Myocyte (in vitro differentiated cells): ENCODE measurements at regions not wholly inside any gene's neighbourhood (a gene's known extent, or its start where the extent isn't known, plus 50 kb on each side); places are given as distances from the start of the nearest gene placed in this dataset.
"Not testable (repeated sequence)": the region's sequence is repeated elsewhere in the genome, so short reads cannot be mapped to it uniquely, and the experiment has no call there.

ENCODE experiments used
- DNase-seq: peaks from one replicate; pipeline ENCODE4 v3.0.0-alpha.2; 2012; ENCODE audit warnings: low read depth

- no peak for DNase-seq
Observed at GRCh38 chr10:30171601-30172000, 112.2 kb upstream of the JCAD start.

DNA sequence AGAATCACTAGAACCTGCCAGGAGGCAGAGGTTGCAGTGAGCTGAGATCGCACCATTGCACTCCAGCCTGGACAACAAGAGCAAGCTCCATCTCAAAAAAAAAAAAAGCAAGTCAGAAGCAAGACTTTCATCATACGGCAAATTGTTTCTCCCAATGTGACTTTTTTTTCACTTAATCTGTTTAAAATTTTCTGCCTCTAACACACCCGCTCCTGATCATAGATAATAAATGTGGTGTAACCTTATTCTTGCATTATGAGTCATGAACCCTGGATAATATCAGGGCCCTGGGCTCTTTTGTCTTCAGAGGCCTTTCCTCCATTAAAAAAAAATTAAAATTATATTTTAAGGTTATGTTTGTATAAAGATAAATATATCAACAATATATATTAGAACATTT, 111.4 kb upstream of the JCAD start:
- DNase-seq = no peak

DNA sequence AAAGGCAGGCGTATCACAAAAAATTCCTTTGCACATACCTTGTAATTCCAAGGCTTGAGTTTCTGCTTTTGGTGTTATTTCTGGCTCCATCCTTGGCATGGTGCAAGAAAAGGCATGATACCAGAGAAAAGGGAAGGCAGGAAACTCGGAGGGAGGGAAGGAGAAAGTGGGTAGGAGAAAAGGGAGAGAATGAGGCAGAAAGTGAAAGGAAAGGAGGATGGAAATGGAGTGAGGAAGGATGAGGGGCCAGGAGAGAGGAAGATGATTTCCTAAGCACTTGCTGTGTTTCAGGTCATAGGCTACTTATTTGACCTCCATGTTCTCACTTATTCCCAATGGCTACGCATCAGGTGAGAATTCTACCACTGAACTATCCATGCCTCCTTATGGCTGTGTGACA, 110.8 kb upstream of the JCAD start:
- no peak for DNase-seq

GRCh38 chr10:30169342-30169741, 110.0 kb upstream of the JCAD start:
- DNase-seq = no peak

- DNase-seq = no peak
Observed at GRCh38 chr10:30166929-30167328, 107.5 kb upstream of the JCAD start.

DNA sequence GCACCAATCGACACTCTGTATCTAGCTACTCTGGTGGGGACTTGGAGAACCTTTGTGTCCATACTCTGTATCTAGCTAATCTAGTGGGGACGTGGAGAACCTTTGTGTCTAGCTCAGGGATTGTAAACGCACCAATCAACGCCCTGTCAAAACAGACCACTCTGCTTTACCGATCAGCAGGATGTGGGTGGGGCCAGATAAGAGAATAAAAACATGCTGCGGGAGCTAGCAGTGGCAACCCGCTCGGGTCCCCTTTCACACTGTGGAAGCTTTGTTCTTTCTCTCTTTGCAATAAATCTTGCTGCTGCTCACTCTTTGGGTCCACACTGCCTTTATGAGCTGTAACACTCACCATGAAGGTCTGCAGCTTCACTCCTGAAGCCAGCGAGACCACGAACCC, 104.0 kb upstream of the JCAD start:
- DNase-seq = not testable (repeated sequence)

DNA sequence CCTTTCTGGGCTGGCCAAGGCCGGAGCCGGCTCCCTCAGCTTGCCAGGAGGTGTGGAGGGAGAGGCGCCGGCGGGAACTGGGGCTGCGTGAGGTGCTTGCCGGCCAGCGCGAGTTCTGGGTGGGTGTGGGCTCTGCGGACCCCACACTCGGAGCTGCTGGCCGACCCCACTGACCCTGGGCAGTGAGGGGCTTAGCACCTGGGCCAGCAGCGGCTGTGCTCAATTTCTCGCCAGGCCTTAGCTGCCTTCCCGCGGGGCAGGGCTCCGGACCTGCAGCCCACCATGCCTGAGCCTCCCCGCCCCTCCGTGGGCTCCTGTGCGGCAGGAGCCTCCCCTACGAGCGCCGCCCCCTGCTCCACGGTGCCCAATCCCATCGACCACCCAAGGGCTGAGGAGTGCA, 103.4 kb upstream of the JCAD start:
- not testable (repeated sequence) for DNase-seq

DNA sequence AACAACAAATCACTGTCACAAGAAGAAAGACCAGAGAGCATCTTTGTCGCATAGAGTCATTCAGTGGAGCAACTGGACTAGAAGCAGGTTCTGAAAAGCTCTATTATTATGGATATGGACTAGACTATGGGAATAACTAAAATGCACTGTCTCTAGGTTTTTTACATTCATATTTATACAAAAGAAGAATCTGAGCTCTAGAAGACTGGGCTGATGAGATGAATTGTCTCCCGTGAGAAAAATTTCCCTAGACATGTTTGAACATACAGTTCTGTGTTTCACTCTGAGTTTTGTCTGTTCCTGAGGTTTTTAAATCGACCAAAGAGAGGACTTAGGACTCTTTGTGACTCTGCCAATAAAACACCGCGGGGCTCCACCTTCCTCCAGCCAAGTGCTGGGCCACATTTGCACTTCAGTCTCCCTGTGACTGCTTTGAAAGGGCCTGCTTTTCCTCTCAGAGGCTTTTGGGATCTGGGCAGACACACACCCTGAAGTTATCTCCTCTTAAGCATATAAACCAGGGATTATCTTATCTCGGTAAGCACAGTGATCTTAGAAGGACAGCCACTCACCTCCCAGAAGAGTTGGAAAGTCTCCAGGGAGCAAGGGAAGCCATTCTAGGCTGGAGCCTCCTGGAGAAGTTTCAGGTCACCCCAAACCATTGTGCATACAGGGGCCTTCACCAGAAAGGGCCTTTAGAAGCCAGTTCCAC, 101.0 kb upstream of the JCAD start:
- DNase-seq = no peak

- not testable (repeated sequence) for DNase-seq
Observed at GRCh38 chr10:30159614-30160013, 100.2 kb upstream of the JCAD start.

- no peak for DNase-seq
Observed at GRCh38 chr10:30158325-30158960, 99.1 kb upstream of the JCAD start.

GRCh38 chr10:30155401-30155800, 96.0 kb upstream of the JCAD start:
- DNase-seq = no peak

GRCh38 chr10:30154561-30154960, 95.2 kb upstream of the JCAD start:
- no peak for DNase-seq

- DNase-seq = no peak
Observed at GRCh38 chr10:30154126-30154525, 94.7 kb upstream of the JCAD start.

GRCh38 chr10:30151581-30152389, 92.4 kb upstream of the JCAD start:
- peak; percentile 99 for DNase-seq

DNA sequence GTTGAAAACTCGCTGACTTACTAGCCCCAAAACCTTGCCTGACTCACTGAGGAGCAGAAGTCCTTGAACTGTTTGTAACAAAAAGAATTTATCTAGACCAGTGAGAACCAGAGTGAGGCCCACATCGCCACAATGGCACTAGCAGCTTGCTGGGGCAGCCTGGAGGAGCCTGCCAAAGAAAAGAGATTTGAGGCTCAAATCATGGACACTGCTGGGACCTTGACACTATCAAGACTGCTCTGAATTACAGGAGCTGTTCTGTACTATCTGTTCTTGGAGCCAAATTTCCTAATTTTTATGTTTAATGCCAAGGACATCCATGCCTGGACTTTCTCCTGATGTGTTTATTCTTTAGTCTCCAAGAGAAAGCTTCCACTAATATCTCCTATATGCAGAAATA, 82.0 kb upstream of the JCAD start:
- no peak for DNase-seq

DNA sequence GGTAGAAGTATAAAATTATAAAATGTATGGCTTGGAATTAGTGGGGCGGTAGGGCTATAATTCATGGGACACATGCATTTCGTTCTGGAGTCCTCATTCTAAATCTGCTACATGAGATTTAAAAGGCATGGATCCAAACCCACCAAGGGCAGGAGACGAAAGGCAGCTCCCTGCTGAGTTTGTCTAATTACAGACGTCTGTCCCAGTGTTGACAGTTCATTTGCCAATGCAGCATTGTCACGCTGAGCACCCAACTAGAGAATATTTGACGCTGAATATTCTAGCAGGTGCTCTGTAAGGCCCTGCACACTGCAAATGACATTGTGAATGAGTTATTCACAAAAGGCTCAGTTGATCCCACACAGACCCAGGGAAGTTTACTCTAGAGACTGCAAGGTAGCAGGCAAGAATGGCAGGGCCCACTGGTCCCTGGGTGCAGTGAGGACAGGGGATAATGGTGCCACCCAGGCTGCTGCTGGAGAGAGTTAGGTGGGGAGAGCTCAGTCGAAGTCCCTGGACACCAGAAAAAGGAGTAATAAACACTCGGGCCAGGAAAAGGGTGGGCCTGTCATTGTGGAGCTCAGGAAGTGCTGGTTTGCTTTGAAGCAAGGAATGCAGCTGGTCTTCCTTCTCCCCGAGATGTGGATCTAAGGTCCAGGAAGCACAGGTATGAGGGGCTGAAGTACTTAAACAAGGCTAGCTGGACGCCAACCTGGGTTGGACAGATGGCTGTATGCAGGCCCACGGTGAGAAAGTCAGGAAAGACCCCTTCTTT, 75.0 kb upstream of the JCAD start:
- no peak for DNase-seq

DNA sequence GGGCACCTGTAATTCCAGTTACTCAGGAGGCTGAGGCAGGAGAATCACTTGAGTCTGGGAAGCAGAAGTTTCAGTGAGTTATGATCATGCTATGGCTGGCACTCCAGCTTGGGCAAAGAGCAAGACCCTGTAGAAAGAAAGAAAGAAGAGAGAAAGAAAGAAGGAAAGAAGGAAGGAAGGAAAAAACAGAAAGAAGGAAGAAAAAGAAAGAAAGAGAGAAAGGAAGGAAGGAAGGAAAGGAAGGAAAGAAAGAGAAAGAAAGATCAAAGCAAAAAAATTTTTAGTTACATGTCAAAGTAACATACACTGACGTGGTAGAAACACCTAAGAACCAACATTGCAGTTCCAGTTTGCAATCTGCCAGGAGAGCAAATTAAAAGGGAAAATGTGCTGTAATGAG, 73.8 kb upstream of the JCAD start:
- no peak for DNase-seq

- not testable (repeated sequence) for DNase-seq
Observed at GRCh38 chr10:30131369-30131768, 72.0 kb upstream of the JCAD start.

DNA sequence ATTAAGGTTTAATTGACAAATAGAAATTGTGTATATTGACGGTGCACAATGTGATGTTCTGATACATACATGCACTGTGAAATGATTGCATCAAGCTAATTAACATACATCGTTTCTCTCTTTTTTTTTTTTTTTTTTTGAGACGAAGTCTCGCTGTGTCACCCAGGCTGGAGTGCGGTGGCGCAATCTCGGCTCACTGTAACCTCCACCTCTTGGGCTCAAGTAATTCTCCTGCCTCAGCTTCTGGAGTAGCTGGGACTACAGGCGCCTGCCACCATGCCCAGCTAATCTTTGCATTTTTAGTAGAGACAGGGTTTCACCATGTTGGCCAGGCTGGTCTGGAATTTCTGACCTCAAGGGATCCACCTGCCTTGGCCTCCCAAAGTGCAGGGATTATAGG, 69.9 kb upstream of the JCAD start:
- DNase-seq = not testable (repeated sequence)

DNA sequence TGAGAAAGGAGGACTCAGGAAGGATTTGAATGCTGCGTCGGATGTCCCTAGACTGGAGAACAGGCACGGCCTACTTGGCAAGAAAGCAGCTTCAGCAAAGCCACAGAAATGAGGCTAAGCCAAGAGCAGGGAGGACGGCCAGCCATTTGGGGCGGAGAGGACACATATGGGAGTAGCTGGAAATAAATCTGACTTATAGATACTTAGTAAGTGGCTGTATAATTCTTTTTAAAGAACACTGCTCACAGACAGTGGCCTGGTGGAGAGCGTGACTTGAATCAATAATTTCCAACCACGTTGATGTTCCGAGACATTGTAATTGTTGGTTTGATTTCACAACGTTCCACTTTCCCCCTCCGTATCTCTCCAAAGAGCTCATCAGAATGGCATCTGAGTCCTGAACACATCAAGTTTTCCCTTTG, 67.7 kb upstream of the JCAD start:
- DNase-seq = no peak

DNA sequence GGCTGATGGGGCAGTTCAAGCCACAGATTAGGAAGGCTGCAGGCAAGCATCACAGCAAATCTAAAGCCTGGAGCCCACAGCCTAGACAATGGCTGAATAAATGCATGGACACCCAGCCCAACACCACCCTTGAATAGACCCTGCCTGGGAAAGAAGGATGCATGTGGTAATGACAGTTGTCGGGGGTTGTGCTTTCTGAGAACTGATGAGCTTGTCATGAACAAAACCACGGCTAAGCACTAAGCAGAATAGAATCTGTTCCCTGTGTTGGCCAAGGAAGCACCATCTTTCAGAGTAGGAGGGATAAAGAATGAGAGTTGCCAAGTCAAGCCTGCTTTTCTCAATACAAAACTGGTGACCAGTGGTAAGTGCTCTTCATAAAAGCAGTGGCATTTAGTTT, 66.1 kb upstream of the JCAD start:
- DNase-seq = peak; percentile 67

- no peak for DNase-seq
Observed at GRCh38 chr10:30124704-30125103, 65.3 kb upstream of the JCAD start.
